ENCODE measurements at regions not wholly inside any gene's neighbourhood (a gene's known extent, or its start where the extent isn't known, plus 50 kb on each side); places are given as distances from the start of the nearest gene placed in this dataset.

DNA sequence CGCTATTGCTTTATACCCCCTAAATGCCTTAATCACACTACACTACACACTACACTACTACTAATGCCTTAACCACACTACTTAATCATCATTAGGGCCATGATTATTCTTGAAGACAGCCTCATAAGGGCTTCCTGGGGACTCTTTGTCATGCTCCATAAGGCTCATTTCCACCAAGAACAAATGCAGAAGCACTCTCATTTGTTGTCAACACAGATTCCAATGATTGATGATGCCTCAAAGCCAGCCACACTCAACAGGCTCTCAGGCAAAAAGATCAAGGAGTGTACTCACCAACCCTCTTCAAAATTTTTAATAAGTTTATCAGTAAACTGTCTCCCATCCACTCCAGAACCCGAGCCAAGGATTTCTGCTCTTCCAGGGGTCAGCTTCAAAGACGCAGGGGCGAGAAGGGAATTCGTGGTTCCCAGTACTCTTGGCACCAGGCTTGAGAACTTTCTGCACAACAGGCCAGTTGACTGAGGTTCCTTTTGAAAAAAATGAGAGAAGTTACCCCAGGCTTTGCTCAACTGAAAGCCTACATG is 204.7 kb upstream of the GUCY1A2 start:
- TF ChIP-seq, protein P1, sequence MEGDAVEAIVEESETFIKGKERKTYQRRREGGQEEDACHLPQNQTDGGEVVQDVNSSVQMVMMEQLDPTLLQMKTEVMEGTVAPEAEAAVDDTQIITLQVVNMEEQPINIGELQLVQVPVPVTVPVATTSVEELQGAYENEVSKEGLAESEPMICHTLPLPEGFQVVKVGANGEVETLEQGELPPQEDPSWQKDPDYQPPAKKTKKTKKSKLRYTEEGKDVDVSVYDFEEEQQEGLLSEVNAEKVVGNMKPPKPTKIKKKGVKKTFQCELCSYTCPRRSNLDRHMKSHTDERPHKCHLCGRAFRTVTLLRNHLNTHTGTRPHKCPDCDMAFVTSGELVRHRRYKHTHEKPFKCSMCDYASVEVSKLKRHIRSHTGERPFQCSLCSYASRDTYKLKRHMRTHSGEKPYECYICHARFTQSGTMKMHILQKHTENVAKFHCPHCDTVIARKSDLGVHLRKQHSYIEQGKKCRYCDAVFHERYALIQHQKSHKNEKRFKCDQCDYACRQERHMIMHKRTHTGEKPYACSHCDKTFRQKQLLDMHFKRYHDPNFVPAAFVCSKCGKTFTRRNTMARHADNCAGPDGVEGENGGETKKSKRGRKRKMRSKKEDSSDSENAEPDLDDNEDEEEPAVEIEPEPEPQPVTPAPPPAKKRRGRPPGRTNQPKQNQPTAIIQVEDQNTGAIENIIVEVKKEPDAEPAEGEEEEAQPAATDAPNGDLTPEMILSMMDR (IDR thresholded peaks at IDR 0.05): no peak
- TF ChIP-seq POLR2A (IDR thresholded peaks at IDR 0.05): no peak

All from uterus (tissue), 2 donors.